Panc1 (cell line): ENCODE measurements at regions not wholly inside any gene's neighbourhood (a gene's known extent, or its start where the extent isn't known, plus 50 kb on each side); places are given as distances from the start of the nearest gene placed in this dataset.

ENCODE experiments used
- ATAC-seq: fragments of 200-7000 bp; cut with Tn5 transposase; 2 replicates; pipeline ENCODE4 v1.9.1; 2020; ENCODE audit warnings: mild to moderate bottlenecking, moderate library complexity
- BruUV-seq: library from RNA; stranded (reverse); fragments of 400-500 nt; replicated peaks from 2 replicates; lab custom pipeline; 2021; lab: Mats Ljungman, UMichigan
- CTCF ChIA-PET: fragments of 300-600 bp; sonication (Branson Sonifier 250); formaldehyde crosslinking; loops from one replicate; lab custom pipeline; 2022; ENCODE audit warnings: antibody characterized with exemption; lab: Charles Lee
- POLR2A ChIA-PET: fragments of 300-600 bp; sonication (Branson Sonifier 250); formaldehyde crosslinking; loops from one replicate; lab custom pipeline; 2022; ENCODE audit warnings: antibody characterized with exemption; lab: Charles Lee
- DNase-seq: peaks from one replicate; pipeline ENCODE4 v3.0.0-alpha.2; 2010; ENCODE audit warnings: low read depth, low spot score
- H3K27ac ChIP-seq: 2 replicates; pipeline ENCODE4 v1.5.1; 2011; ENCODE audit warnings: mild to moderate bottlenecking, low read length, inconsistent platforms
- H3K27me3 ChIP-seq: fragments of 200-500 bp; sonication (Bioruptor generic); 2 replicates; pipeline ENCODE4 v1.6.0; 2014; ENCODE audit warnings: low read length, inconsistent platforms; ENCODE audit not compliant: control insufficient read depth, insufficient read depth
- H3K36me3 ChIP-seq: fragments of 200-500 bp; sonication (Bioruptor generic); 2 replicates; pipeline ENCODE4 v1.5.1; 2014; ENCODE audit warnings: inconsistent platforms, mild to moderate bottlenecking, low read length, moderate library complexity; ENCODE audit not compliant: control insufficient read depth, insufficient read depth
- H3K4me1 ChIP-seq: 2 replicates; pipeline ENCODE4 v1.5.1; 2011; ENCODE audit warnings: inconsistent platforms, mild to moderate bottlenecking, low read length, moderate library complexity; ENCODE audit not compliant: control insufficient read depth, insufficient read depth
- H3K4me3 ChIP-seq, 2 experiments: 2 replicates each; pipeline ENCODE4 v1.5.1; 2011 to 2012; ENCODE audit warnings: low read depth in 2 of 2, low read length in 2 of 2, mild to moderate bottlenecking in 2 of 2, inconsistent platforms in 1 of 2, moderate library complexity in 1 of 2
- H3K9me3 ChIP-seq: fragments of 200-500 bp; sonication (Bioruptor generic); 2 replicates; pipeline ENCODE4 v1.5.1; 2014; ENCODE audit warnings: low read depth, mild to moderate bottlenecking, inconsistent platforms, low read length, moderate library complexity; ENCODE audit not compliant: control insufficient read depth, insufficient read depth
- POLR2AphosphoS5 ChIP-seq: IDR thresholded peaks from 2 replicates; pipeline ENCODE4 v1.6.1; 2012; ENCODE audit warnings: mild to moderate bottlenecking, low read depth, low read length, moderate library complexity
- SIN3A ChIP-seq: IDR thresholded peaks from 2 replicates; pipeline ENCODE4 v1.6.1; 2012; ENCODE audit warnings: low read depth, mild to moderate bottlenecking, low read length, moderate library complexity, borderline replicate concordance; ENCODE audit not compliant: insufficient read depth
- TCF7L2 ChIP-seq: IDR thresholded peaks from 2 replicates; pipeline ENCODE4 v1.6.1; 2011; ENCODE audit warnings: mild to moderate bottlenecking, low read depth, low read length, inconsistent platforms
- in situ Hi-C: cut with HindIII; loops from 2 replicates; pipeline ENCODE4 v1.10.0; 2016; ENCODE audit warnings: low sequenced_read_pairs, low pct_unique_long_range_greater_than_20kb
- intact Hi-C: fragments of 100-400 bp; cut with micrococcal nuclease; formaldehyde crosslinking; loops from one replicate; pipeline ENCODE4 v1.10.0; 2022; ENCODE audit not compliant: unreplicated experiment
- TF ChIP-seq, protein P1 (sequence below), 2 experiments: IDR thresholded peaks; 2 replicates each; pipeline ENCODE4 v1.6.1; 2011 to 2012; ENCODE audit warnings: low read depth in 2 of 2, control low read depth in 1 of 2, low read length in 1 of 2, mild to moderate bottlenecking in 1 of 2, moderate library complexity in 1 of 2; ENCODE audit not compliant: insufficient read depth in 1 of 2
- TF ChIP-seq, protein P2 (sequence below): fragments of 450-650 bp; IDR thresholded peaks from 2 replicates; pipeline ENCODE4 v1.5.1; 2017; ENCODE audit warnings: mild to moderate bottlenecking

DNA sequence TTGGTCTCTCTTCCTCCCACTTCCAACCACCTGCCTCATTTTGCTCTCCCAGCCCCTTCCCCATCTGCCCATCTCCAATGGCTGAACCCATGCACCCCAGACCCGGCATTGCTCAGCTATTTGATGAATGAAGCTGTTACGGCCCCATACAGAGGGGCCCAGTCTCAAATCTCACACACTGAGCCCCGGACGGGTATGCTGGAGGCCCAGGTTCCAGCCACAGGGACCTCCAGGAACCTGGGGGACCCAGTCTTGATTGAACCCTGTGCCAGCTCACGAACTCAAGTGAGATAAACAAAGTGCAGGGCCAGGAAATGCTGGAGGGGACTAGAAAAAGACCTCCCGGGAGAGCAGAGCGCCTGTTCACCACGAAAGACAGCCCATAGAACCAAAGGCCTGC, 63.4 kb upstream of the TEX51 start:
- no TSS peak for BruUV-seq
- H3K36me3 ChIP-seq: no peaks in the 10 kb centered on the region
- no peak overlapping the region for H3K27ac ChIP-seq
- no peak for ATAC-seq
- H3K27me3 ChIP-seq: no peaks in the 10 kb centered on the region
- intact Hi-C loops (no loop called here), in situ Hi-C loops (no loop called here)
- no peak for DNase-seq
- H3K9me3 ChIP-seq: no peaks in the 10 kb centered on the region
- TF ChIP-seq SIN3A: no peak
- TF ChIP-seq POLR2AphosphoS5: no peak
- TF ChIP-seq, protein P1, sequence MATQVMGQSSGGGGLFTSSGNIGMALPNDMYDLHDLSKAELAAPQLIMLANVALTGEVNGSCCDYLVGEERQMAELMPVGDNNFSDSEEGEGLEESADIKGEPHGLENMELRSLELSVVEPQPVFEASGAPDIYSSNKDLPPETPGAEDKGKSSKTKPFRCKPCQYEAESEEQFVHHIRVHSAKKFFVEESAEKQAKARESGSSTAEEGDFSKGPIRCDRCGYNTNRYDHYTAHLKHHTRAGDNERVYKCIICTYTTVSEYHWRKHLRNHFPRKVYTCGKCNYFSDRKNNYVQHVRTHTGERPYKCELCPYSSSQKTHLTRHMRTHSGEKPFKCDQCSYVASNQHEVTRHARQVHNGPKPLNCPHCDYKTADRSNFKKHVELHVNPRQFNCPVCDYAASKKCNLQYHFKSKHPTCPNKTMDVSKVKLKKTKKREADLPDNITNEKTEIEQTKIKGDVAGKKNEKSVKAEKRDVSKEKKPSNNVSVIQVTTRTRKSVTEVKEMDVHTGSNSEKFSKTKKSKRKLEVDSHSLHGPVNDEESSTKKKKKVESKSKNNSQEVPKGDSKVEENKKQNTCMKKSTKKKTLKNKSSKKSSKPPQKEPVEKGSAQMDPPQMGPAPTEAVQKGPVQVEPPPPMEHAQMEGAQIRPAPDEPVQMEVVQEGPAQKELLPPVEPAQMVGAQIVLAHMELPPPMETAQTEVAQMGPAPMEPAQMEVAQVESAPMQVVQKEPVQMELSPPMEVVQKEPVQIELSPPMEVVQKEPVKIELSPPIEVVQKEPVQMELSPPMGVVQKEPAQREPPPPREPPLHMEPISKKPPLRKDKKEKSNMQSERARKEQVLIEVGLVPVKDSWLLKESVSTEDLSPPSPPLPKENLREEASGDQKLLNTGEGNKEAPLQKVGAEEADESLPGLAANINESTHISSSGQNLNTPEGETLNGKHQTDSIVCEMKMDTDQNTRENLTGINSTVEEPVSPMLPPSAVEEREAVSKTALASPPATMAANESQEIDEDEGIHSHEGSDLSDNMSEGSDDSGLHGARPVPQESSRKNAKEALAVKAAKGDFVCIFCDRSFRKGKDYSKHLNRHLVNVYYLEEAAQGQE (IDR thresholded peaks at IDR 0.05; ENCODE audit: insufficient read depth in 1 of 2, low read depth in 2 of 2, low read length in 1 of 2): no peak
- TF ChIP-seq TCF7L2: no peak
- TF ChIP-seq, protein P2, sequence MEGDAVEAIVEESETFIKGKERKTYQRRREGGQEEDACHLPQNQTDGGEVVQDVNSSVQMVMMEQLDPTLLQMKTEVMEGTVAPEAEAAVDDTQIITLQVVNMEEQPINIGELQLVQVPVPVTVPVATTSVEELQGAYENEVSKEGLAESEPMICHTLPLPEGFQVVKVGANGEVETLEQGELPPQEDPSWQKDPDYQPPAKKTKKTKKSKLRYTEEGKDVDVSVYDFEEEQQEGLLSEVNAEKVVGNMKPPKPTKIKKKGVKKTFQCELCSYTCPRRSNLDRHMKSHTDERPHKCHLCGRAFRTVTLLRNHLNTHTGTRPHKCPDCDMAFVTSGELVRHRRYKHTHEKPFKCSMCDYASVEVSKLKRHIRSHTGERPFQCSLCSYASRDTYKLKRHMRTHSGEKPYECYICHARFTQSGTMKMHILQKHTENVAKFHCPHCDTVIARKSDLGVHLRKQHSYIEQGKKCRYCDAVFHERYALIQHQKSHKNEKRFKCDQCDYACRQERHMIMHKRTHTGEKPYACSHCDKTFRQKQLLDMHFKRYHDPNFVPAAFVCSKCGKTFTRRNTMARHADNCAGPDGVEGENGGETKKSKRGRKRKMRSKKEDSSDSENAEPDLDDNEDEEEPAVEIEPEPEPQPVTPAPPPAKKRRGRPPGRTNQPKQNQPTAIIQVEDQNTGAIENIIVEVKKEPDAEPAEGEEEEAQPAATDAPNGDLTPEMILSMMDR: no peak
- H3K4me1 ChIP-seq: no peaks in the 10 kb centered on the region
- ChIA-PET CTCF (no interaction called here), POLR2A (no interaction called here)
- H3K4me3 ChIP-seq: no peak overlapping the region

DNA sequence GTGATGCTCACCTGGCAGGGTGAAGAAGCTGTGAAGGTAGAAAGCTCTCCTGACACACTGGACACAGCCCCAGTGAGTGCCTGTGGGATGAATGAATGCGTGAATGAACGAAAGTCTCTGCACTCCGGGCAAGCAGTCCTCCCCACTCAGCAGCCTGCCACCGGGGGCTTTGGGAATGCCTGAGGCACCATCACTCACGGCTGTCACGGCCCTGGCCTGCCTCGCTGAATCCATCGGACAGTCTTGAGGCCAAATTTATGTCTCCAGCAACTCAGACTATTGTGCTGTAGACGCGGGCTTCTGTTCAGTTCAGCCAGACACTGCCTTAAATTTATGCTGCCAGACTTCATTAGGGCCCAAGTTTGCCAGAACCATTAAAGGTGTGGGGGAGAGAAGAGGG, 62.9 kb upstream of the TEX51 start:
- ATAC-seq: no peak
- Histone ChIP-seq H3K4me3 (no peak overlapping the region), H3K4me1 (no peaks in the 10 kb centered on the region), H3K27ac (no peak overlapping the region), H3K27me3 (no peaks in the 10 kb centered on the region), H3K9me3 (no peaks in the 10 kb centered on the region), H3K36me3 (no peaks in the 10 kb centered on the region)
- TF ChIP-seq POLR2AphosphoS5 (no peak), TCF7L2 (no peak), SIN3A (no peak)
- TF ChIP-seq, protein P2: no peak
- TF ChIP-seq, protein P1 (IDR thresholded peaks at IDR 0.05; ENCODE audit: insufficient read depth in 1 of 2, low read depth in 2 of 2, low read length in 1 of 2): no peak
- DNase-seq: no peak
- ChIA-PET POLR2A (no interaction called here), CTCF (no interaction called here)
- intact Hi-C loops (no loop called here), in situ Hi-C loops (no loop called here)
- no TSS peak for BruUV-seq
